Prostate gland (tissue), 2 donors: ENCODE measurements at regions not wholly inside any gene's neighbourhood (a gene's known extent, or its start where the extent isn't known, plus 50 kb on each side); places are given as distances from the start of the nearest gene placed in this dataset.

ENCODE experiments used
- CTCF ChIP-seq, 4 experiments: fragments of 200-600 bp in 2 of 4; fragments of 450-650 bp in 2 of 4; sonication (generic) in 2 of 4; IDR thresholded peaks; 1 replicate in 3 of 4; 2 replicates in 1 of 4; pipeline ENCODE4 v1.5.1; 2016 to 2019; ENCODE audit warnings: antibody characterized with exemption in 4 of 4, mild to moderate bottlenecking in 2 of 4, moderate library complexity in 2 of 4
- POLR2A ChIP-seq: fragments of 450-650 bp; IDR thresholded peaks from one replicate; pipeline ENCODE4 v1.6.1; 2016; ENCODE audit warnings: antibody characterized with exemption, mild to moderate bottlenecking
- POLR2AphosphoS5 ChIP-seq: sonication (generic); formaldehyde crosslinking; IDR thresholded peaks from one replicate; pipeline ENCODE4 v1.6.1; 2017; ENCODE audit warnings: antibody characterized with exemption

GRCh38 chr5:125181159-125181558, 434.7 kb upstream of the ZNF608 start:
- TF ChIP-seq POLR2A: no peak
- no peak for TF ChIP-seq POLR2AphosphoS5
- no peak for TF ChIP-seq CTCF (IDR thresholded peaks at IDR 0.05)
